Panc1 (cell line): ENCODE measurements at regions not wholly inside any gene's neighbourhood (a gene's known extent, or its start where the extent isn't known, plus 50 kb on each side); places are given as distances from the start of the nearest gene placed in this dataset.

Experiments used
- ATAC-seq: fragments of 200-7000 bp; cut with Tn5 transposase; 2 replicates; pipeline ENCODE4 v1.9.1; 2020; ENCODE audit warnings: mild to moderate bottlenecking, moderate library complexity
- BruUV-seq: library from RNA; stranded (reverse); fragments of 400-500 nt; replicated peaks from 2 replicates; lab custom pipeline; 2021; lab: Mats Ljungman, UMichigan
- CTCF ChIA-PET: fragments of 300-600 bp; sonication (Branson Sonifier 250); formaldehyde crosslinking; loops from one replicate; lab custom pipeline; 2022; ENCODE audit warnings: antibody characterized with exemption; lab: Charles Lee
- POLR2A ChIA-PET: fragments of 300-600 bp; sonication (Branson Sonifier 250); formaldehyde crosslinking; loops from one replicate; lab custom pipeline; 2022; ENCODE audit warnings: antibody characterized with exemption; lab: Charles Lee
- DNase-seq: peaks from one replicate; pipeline ENCODE4 v3.0.0-alpha.2; 2010; ENCODE audit warnings: low read depth, low spot score
- H3K27ac ChIP-seq: 2 replicates; pipeline ENCODE4 v1.5.1; 2011; ENCODE audit warnings: mild to moderate bottlenecking, low read length, inconsistent platforms
- H3K27me3 ChIP-seq: fragments of 200-500 bp; sonication (Bioruptor generic); 2 replicates; pipeline ENCODE4 v1.6.0; 2014; ENCODE audit warnings: low read length, inconsistent platforms; ENCODE audit not compliant: control insufficient read depth, insufficient read depth
- H3K36me3 ChIP-seq: fragments of 200-500 bp; sonication (Bioruptor generic); 2 replicates; pipeline ENCODE4 v1.5.1; 2014; ENCODE audit warnings: inconsistent platforms, mild to moderate bottlenecking, low read length, moderate library complexity; ENCODE audit not compliant: control insufficient read depth, insufficient read depth
- H3K4me1 ChIP-seq: 2 replicates; pipeline ENCODE4 v1.5.1; 2011; ENCODE audit warnings: inconsistent platforms, mild to moderate bottlenecking, low read length, moderate library complexity; ENCODE audit not compliant: control insufficient read depth, insufficient read depth
- H3K4me3 ChIP-seq, 2 experiments: 2 replicates each; pipeline ENCODE4 v1.5.1; 2011 to 2012; ENCODE audit warnings: low read depth in 2 of 2, low read length in 2 of 2, mild to moderate bottlenecking in 2 of 2, inconsistent platforms in 1 of 2, moderate library complexity in 1 of 2
- H3K9me3 ChIP-seq: fragments of 200-500 bp; sonication (Bioruptor generic); 2 replicates; pipeline ENCODE4 v1.5.1; 2014; ENCODE audit warnings: low read depth, mild to moderate bottlenecking, inconsistent platforms, low read length, moderate library complexity; ENCODE audit not compliant: control insufficient read depth, insufficient read depth
- POLR2AphosphoS5 ChIP-seq: IDR thresholded peaks from 2 replicates; pipeline ENCODE4 v1.6.1; 2012; ENCODE audit warnings: mild to moderate bottlenecking, low read depth, low read length, moderate library complexity
- SIN3A ChIP-seq: IDR thresholded peaks from 2 replicates; pipeline ENCODE4 v1.6.1; 2012; ENCODE audit warnings: low read depth, mild to moderate bottlenecking, low read length, moderate library complexity, borderline replicate concordance; ENCODE audit not compliant: insufficient read depth
- TCF7L2 ChIP-seq: IDR thresholded peaks from 2 replicates; pipeline ENCODE4 v1.6.1; 2011; ENCODE audit warnings: mild to moderate bottlenecking, low read depth, low read length, inconsistent platforms
- in situ Hi-C: cut with HindIII; loops from 2 replicates; pipeline ENCODE4 v1.10.0; 2016; ENCODE audit warnings: low sequenced_read_pairs, low pct_unique_long_range_greater_than_20kb
- intact Hi-C: fragments of 100-400 bp; cut with micrococcal nuclease; formaldehyde crosslinking; loops from one replicate; pipeline ENCODE4 v1.10.0; 2022; ENCODE audit not compliant: unreplicated experiment
- TF ChIP-seq, protein P1 (sequence below): fragments of 450-650 bp; IDR thresholded peaks from 2 replicates; pipeline ENCODE4 v1.5.1; 2017; ENCODE audit warnings: mild to moderate bottlenecking
- TF ChIP-seq, protein P2 (sequence below), 2 experiments: IDR thresholded peaks; 2 replicates each; pipeline ENCODE4 v1.6.1; 2011 to 2012; ENCODE audit warnings: low read depth in 2 of 2, control low read depth in 1 of 2, low read length in 1 of 2, mild to moderate bottlenecking in 1 of 2, moderate library complexity in 1 of 2; ENCODE audit not compliant: insufficient read depth in 1 of 2

DNA sequence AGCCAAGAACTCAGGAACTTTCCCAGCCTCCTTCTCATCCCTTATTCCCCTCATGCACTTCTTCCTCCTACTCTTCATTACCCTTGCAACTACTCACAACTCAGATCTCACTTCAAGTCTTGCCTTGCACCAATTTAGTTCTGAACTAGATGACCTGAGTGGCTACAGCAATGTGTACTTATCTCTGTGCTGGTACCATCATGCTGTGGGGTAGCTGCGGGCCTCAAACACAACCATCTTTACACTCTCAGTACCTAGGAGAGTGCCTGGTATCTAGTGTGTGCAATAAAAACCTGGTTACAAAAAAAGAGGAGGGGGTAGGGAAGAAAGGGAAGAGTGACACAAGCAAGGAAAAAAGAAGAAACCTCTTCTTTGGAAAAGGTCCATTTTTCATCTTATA is 219.0 kb downstream of the SPTSSA start:
- no TSS peak for BruUV-seq
- ATAC-seq (no peak), DNase-seq (no peak)
- no peak for TF ChIP-seq POLR2AphosphoS5
- TF ChIP-seq, protein P1, sequence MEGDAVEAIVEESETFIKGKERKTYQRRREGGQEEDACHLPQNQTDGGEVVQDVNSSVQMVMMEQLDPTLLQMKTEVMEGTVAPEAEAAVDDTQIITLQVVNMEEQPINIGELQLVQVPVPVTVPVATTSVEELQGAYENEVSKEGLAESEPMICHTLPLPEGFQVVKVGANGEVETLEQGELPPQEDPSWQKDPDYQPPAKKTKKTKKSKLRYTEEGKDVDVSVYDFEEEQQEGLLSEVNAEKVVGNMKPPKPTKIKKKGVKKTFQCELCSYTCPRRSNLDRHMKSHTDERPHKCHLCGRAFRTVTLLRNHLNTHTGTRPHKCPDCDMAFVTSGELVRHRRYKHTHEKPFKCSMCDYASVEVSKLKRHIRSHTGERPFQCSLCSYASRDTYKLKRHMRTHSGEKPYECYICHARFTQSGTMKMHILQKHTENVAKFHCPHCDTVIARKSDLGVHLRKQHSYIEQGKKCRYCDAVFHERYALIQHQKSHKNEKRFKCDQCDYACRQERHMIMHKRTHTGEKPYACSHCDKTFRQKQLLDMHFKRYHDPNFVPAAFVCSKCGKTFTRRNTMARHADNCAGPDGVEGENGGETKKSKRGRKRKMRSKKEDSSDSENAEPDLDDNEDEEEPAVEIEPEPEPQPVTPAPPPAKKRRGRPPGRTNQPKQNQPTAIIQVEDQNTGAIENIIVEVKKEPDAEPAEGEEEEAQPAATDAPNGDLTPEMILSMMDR, result no peak
- no peak for TF ChIP-seq SIN3A
- no peak for TF ChIP-seq TCF7L2
- TF ChIP-seq, protein P2, sequence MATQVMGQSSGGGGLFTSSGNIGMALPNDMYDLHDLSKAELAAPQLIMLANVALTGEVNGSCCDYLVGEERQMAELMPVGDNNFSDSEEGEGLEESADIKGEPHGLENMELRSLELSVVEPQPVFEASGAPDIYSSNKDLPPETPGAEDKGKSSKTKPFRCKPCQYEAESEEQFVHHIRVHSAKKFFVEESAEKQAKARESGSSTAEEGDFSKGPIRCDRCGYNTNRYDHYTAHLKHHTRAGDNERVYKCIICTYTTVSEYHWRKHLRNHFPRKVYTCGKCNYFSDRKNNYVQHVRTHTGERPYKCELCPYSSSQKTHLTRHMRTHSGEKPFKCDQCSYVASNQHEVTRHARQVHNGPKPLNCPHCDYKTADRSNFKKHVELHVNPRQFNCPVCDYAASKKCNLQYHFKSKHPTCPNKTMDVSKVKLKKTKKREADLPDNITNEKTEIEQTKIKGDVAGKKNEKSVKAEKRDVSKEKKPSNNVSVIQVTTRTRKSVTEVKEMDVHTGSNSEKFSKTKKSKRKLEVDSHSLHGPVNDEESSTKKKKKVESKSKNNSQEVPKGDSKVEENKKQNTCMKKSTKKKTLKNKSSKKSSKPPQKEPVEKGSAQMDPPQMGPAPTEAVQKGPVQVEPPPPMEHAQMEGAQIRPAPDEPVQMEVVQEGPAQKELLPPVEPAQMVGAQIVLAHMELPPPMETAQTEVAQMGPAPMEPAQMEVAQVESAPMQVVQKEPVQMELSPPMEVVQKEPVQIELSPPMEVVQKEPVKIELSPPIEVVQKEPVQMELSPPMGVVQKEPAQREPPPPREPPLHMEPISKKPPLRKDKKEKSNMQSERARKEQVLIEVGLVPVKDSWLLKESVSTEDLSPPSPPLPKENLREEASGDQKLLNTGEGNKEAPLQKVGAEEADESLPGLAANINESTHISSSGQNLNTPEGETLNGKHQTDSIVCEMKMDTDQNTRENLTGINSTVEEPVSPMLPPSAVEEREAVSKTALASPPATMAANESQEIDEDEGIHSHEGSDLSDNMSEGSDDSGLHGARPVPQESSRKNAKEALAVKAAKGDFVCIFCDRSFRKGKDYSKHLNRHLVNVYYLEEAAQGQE (IDR thresholded peaks at IDR 0.05; ENCODE audit: insufficient read depth in 1 of 2, low read depth in 2 of 2, low read length in 1 of 2), result no peak
- in situ Hi-C loops (no loop called here), intact Hi-C loops (no loop called here)
- ChIA-PET POLR2A (no interaction called here), CTCF (no interaction called here)
- Histone ChIP-seq H3K9me3 (no peaks in the 10 kb centered on the region), H3K27ac (no peak overlapping the region), H3K36me3 (no peaks in the 10 kb centered on the region), H3K27me3 (no peaks in the 10 kb centered on the region; the same call in none of the 2 replicates), H3K4me3 (no peak overlapping the region), H3K4me1 (no peaks in the 10 kb centered on the region)

DNA sequence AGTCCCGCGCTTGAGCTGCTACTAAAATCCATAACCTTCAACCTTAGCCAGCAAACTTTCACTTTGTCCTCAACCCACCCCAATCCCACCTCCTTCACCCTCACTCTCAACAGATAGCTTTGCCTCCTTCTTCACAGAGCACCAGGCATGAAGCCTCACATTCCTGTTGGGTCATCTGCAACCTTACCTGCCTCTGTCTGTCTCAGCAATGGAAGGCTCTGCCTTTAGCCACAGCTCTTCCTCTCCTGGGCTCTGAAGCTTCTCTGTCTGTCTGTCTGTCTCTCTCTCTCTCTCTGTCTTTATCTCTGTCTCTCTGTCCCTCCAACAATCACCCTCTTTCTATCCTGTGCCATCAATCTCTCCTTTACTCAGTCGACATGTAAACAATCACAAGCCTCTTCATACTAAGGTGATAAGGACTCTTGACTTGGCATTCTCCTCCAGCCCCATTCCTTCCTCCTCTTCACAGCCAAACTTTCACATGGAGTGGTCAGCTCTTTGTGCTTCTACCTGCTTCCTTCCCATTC is 220.8 kb downstream of the SPTSSA start:
- CTCF ChIA-PET, result no interaction called here
- Histone ChIP-seq H3K9me3 (no peaks in the 10 kb centered on the region), H3K36me3 (no peaks in the 10 kb centered on the region), H3K4me1 (no peaks in the 10 kb centered on the region), H3K27me3 (no peaks in the 10 kb centered on the region; the same call in 1 of the 2 replicates), H3K4me3 (no peak overlapping the region), H3K27ac (no peak overlapping the region)
- ATAC-seq, result no peak
- DNase-seq, result no peak
- TF ChIP-seq, protein P2 (IDR thresholded peaks at IDR 0.05; ENCODE audit: insufficient read depth in 1 of 2, low read depth in 2 of 2, low read length in 1 of 2), result no peak
- TF ChIP-seq POLR2AphosphoS5, result no peak
- TF ChIP-seq SIN3A, result no peak
- TF ChIP-seq, protein P1, result no peak
- TF ChIP-seq TCF7L2, result no peak
- BruUV-seq, result no TSS peak
- POLR2A ChIA-PET, result no interaction called here
- in situ Hi-C loops (no loop called here), intact Hi-C loops (no loop called here)
